Endothelial cell (in vitro differentiated cells): ENCODE measurements at regions not wholly inside any gene's neighbourhood (a gene's known extent, or its start where the extent isn't known, plus 50 kb on each side); places are given as distances from the start of the nearest gene placed in this dataset.
A peak's percentile ranks its signal among the peaks of the same experiment; 100 is the strongest.
"Not testable (repeated sequence)": the region's sequence is repeated elsewhere in the genome, so short reads cannot be mapped to it uniquely, and the experiment has no call there.

Experiments
- DNase-seq: peaks from one replicate; pipeline ENCODE4 v3.0.0; 2021; ENCODE audit warnings: low spot score
- H3K27ac Mint-ChIP-seq: one replicate; pipeline ENCODE4 v1.8.0; 2021; ENCODE audit warnings: mixed read lengths, inconsistent platforms; ENCODE audit not compliant: unreplicated experiment
- H3K27me3 Mint-ChIP-seq: one replicate; pipeline ENCODE4 v1.8.0; 2021; ENCODE audit warnings: mild to moderate bottlenecking, moderate library complexity, mixed read lengths, inconsistent platforms; ENCODE audit not compliant: unreplicated experiment
- H3K36me3 Mint-ChIP-seq: one replicate; pipeline ENCODE4 v1.8.0; 2021; ENCODE audit warnings: mild to moderate bottlenecking, low read depth, mixed read lengths, inconsistent platforms; ENCODE audit not compliant: unreplicated experiment
- H3K4me1 Mint-ChIP-seq: one replicate; pipeline ENCODE4 v1.8.0; 2021; ENCODE audit warnings: mild to moderate bottlenecking, mixed read lengths, inconsistent platforms; ENCODE audit not compliant: unreplicated experiment
- H3K4me3 Mint-ChIP-seq: one replicate; pipeline ENCODE4 v1.8.0; 2021; ENCODE audit warnings: mild to moderate bottlenecking, mixed read lengths, inconsistent platforms; ENCODE audit not compliant: unreplicated experiment
- H3K9me3 Mint-ChIP-seq: one replicate; pipeline ENCODE4 v1.8.0; 2021; ENCODE audit warnings: mixed read lengths, inconsistent platforms; ENCODE audit not compliant: unreplicated experiment
- TF ChIP-seq, protein P1 (sequence below): fragments of 200-600 bp; sonication (generic); IDR thresholded peaks from one replicate; pipeline ENCODE4 v1.5.0; 2021; ENCODE audit warnings: antibody characterized with exemption; ENCODE audit not compliant: unreplicated experiment

DNA sequence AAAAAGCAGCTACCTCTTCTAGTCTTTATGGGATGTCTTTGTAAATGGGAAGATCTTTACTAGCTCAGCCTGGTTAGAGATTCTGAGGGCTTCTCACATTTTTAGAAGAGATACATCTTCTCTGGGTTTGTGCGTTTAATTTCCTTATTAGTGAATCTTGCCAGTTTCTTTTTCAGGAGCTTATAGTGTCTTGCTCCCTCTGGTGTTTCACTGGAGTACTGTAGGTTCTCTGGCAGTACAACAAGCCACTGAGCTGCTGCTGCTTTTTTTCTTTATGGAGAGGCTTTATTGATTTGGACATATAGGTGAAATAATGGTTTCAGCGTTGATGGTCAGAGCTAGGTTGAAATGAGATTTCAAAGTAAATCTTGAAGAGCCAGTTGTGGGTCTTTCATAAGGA lies 82.9 kb downstream of the LAS1L start:
- H3K27me3 Mint-ChIP-seq: peaks cover 6% of the 10 kb centered on the region
- TF ChIP-seq, protein P1, sequence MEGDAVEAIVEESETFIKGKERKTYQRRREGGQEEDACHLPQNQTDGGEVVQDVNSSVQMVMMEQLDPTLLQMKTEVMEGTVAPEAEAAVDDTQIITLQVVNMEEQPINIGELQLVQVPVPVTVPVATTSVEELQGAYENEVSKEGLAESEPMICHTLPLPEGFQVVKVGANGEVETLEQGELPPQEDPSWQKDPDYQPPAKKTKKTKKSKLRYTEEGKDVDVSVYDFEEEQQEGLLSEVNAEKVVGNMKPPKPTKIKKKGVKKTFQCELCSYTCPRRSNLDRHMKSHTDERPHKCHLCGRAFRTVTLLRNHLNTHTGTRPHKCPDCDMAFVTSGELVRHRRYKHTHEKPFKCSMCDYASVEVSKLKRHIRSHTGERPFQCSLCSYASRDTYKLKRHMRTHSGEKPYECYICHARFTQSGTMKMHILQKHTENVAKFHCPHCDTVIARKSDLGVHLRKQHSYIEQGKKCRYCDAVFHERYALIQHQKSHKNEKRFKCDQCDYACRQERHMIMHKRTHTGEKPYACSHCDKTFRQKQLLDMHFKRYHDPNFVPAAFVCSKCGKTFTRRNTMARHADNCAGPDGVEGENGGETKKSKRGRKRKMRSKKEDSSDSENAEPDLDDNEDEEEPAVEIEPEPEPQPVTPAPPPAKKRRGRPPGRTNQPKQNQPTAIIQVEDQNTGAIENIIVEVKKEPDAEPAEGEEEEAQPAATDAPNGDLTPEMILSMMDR: peak; percentile 62
- peak; percentile 31 for DNase-seq
- H3K4me3 Mint-ChIP-seq: no peak overlapping the region
- H3K9me3 Mint-ChIP-seq: no peaks in the 10 kb centered on the region
- no peak overlapping the region for H3K27ac Mint-ChIP-seq
- peaks cover 3% of the 10 kb centered on the region for H3K36me3 Mint-ChIP-seq
- H3K4me1 Mint-ChIP-seq: no peaks in the 10 kb centered on the region

DNA sequence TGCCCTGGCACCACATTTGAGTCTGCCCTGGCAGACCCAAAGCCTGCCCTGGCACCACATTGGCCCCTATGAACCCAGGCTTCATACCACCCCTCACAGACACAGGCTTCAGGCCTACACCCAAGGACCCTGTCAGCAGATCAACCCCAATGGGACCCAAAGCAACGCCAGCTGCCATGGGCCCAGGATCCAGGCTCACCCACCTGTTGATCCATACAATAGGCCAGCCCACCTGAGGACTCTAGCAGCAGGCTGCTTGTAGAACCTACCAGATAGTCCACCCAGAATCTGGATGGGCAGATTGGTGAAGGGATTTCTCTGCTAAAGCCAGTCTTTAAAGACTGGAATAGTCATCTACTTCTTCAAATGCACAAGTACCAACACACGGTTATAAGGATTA lies 114.4 kb downstream of the LAS1L start:
- Mint-ChIP-seq H3K36me3 (no peaks in the 10 kb centered on the region), H3K9me3 (no peaks in the 10 kb centered on the region), H3K27me3 (no peaks in the 10 kb centered on the region), H3K4me3 (no peak overlapping the region), H3K4me1 (no peaks in the 10 kb centered on the region), H3K27ac (no peak overlapping the region)
- TF ChIP-seq, protein P1: no peak
- DNase-seq: no peak

DNA sequence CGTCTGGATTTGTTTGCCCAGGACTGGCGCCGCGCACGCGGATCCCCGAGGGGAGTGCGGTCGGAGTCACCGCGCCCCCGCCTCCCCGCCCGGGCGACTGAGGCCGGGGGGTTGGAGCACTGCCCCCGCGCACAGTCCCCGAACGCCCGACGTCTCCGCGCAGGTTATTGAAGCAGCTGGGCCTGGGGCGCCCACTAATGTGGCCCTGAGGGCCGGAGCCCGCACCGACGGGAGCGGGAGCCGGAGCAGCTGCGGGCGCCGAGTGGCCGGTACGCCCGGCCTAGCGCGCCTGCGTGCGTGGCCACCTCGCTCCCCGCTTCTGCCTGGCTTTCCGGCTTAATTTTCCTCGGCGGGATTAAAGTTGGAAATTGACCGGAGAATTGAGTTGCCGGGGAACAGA lies 126.9 kb downstream of the LAS1L start:
- DNase-seq, H3K27me3 Mint-ChIP-seq, H3K4me1 Mint-ChIP-seq, H3K27ac Mint-ChIP-seq, H3K9me3 Mint-ChIP-seq, H3K4me3 Mint-ChIP-seq, H3K36me3 Mint-ChIP-seq: not testable (repeated sequence)

GRCh38 chrX:65407157-65407626 lies 127.4 kb downstream of the LAS1L start:
- Mint-ChIP-seq H3K27ac (no peak overlapping the region), H3K27me3 (peaks cover 3% of the 10 kb centered on the region), H3K36me3 (no peaks in the 10 kb centered on the region), H3K4me1 (no peaks in the 10 kb centered on the region), H3K9me3 (no peaks in the 10 kb centered on the region), H3K4me3 (no peak overlapping the region)
- no peak for DNase-seq
- TF ChIP-seq, protein P1: no peak

GRCh38 chrX:65406532-65406931 lies 128.1 kb downstream of the LAS1L start:
- Mint-ChIP-seq H3K36me3 (no peaks in the 10 kb centered on the region), H3K9me3 (no peaks in the 10 kb centered on the region), H3K4me3 (peak overlapping the region; percentile 76), H3K27ac (no peak overlapping the region), H3K4me1 (no peaks in the 10 kb centered on the region), H3K27me3 (peaks cover 3% of the 10 kb centered on the region)
- no peak for DNase-seq
- TF ChIP-seq, protein P1: no peak

DNA sequence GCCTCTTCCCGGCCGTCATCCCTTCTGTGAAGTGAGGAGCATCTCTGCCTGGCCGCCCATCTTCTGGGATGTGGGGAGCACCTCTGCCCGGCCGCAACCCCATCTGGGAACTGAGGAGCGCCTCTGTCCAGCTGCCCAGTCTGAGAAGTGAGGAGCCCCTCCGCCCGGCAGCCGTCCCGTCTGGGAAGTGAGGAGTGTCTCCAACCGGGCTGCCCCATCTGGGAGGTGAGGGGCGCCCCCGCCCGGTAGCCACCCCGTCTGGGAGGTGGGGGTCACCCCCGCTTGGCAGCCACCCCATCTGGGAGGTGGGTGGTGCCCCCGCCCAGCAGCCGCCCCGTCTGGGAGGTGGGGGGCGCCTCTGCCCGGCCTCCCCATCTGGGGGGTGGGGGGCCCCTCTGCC lies 142.3 kb downstream of the LAS1L start:
- no peaks in the 10 kb centered on the region for H3K36me3 Mint-ChIP-seq
- TF ChIP-seq, protein P1: no peak
- DNase-seq: no peak
- no peaks in the 10 kb centered on the region for H3K4me1 Mint-ChIP-seq
- no peak overlapping the region for H3K4me3 Mint-ChIP-seq
- H3K27me3 Mint-ChIP-seq: peaks cover 2% of the 10 kb centered on the region
- no peak overlapping the region for H3K27ac Mint-ChIP-seq
- no peaks in the 10 kb centered on the region for H3K9me3 Mint-ChIP-seq

- H3K27me3 Mint-ChIP-seq, H3K9me3 Mint-ChIP-seq, H3K4me1 Mint-ChIP-seq, DNase-seq, H3K27ac Mint-ChIP-seq, H3K4me3 Mint-ChIP-seq, H3K36me3 Mint-ChIP-seq: not testable (repeated sequence)
These were observed 145.5 kb downstream of the LAS1L start for GRCh38 chrX:65389120-65389519.
